Ascending aorta (tissue), 2 donors: ENCODE measurements at regions not wholly inside any gene's neighbourhood (a gene's known extent, or its start where the extent isn't known, plus 50 kb on each side); places are given as distances from the start of the nearest gene placed in this dataset.

Source experiments
- DNase-seq, 2 donors: peaks; one replicate each; pipeline ENCODE4 v3.0.0-alpha.2; 2019; ENCODE audit warnings: low spot score in 2 of 2
- H3K27ac ChIP-seq, 2 donors: fragments of 200-600 bp; sonication (generic); one replicate each; pipeline ENCODE4 v1.5.1; 2016 to 2017; ENCODE audit warnings: mild to moderate bottlenecking in 1 of 2
- H3K27me3 ChIP-seq: fragments of 200-600 bp; sonication (generic); one replicate; pipeline ENCODE4 v1.5.1; 2017
- H3K36me3 ChIP-seq, 2 donors: fragments of 200-600 bp; sonication (generic); one replicate each; pipeline ENCODE4 v1.5.1; 2016
- H3K4me1 ChIP-seq, 2 donors: fragments of 200-600 bp; sonication (generic); one replicate each; pipeline ENCODE4 v1.5.1; 2016 to 2017; ENCODE audit warnings: mild to moderate bottlenecking in 1 of 2
- H3K4me3 ChIP-seq, 2 donors: fragments of 200-600 bp; sonication (generic); one replicate each; pipeline ENCODE4 v1.5.1; 2016 to 2017; ENCODE audit warnings: mild to moderate bottlenecking in 1 of 2
- H3K9me3 ChIP-seq, 2 donors: fragments of 200-600 bp; sonication (generic); one replicate each; pipeline ENCODE4 v1.5.1; 2016
- CTCF ChIP-seq, 3 experiments: fragments of 200-600 bp in 2 of 3; fragments of 450-650 bp in 1 of 3; sonication (generic) in 2 of 3; IDR thresholded peaks; one replicate each; pipeline ENCODE4 v1.5.1; 2016 to 2019; ENCODE audit warnings: antibody characterized with exemption in 3 of 3, mild to moderate bottlenecking in 1 of 3, moderate library complexity in 1 of 3
- intact Hi-C: fragments of 100-400 bp; cut with DNase I; formaldehyde crosslinking; loops from one replicate; pipeline ENCODE4 v1.15.1; 2023

GRCh38 chr12:105748806-105749600 lies 389.8 kb downstream of the NUAK1 start:
- intact Hi-C loops: no loop called here

GRCh38 chr12:105750096-105750495 lies 388.7 kb downstream of the NUAK1 start:
- TF ChIP-seq CTCF (IDR thresholded peaks at IDR 0.05): no peak
- Histone ChIP-seq H3K9me3 (no peaks in the 10 kb centered on the region), H3K27ac (peak overlapping the region; percentile 77 to 84), H3K36me3 (no peaks in the 10 kb centered on the region), H3K4me1 (peaks cover 11 to 29% of the 10 kb centered on the region in 2 donors), H3K4me3 (no peak overlapping the region), H3K27me3 (no peaks in the 10 kb centered on the region)
- intact Hi-C loops: no loop called here
- no peak for DNase-seq

More at GRCh38 chr12:105748806-105749600, 389.8 kb downstream of the NUAK1 start:
- H3K36me3 ChIP-seq: no peaks in the 10 kb centered on the region
- H3K27ac ChIP-seq: peak overlapping the region; percentile 77 to 84
- no peaks in the 10 kb centered on the region for H3K27me3 ChIP-seq
- peaks cover 12 to 33% of the 10 kb centered on the region in 2 donors for H3K4me1 ChIP-seq
- no peak for TF ChIP-seq CTCF (IDR thresholded peaks at IDR 0.05)
- no peaks in the 10 kb centered on the region for H3K9me3 ChIP-seq
- DNase-seq: peak in 1 of 2 donors; percentile 89
- peak overlapping the region in 1 of 2 donors; percentile 4 for H3K4me3 ChIP-seq

GRCh38 chr12:105754313-105754712 lies 384.4 kb downstream of the NUAK1 start:
- TF ChIP-seq CTCF (IDR thresholded peaks at IDR 0.05): no peak
- Histone ChIP-seq H3K27me3 (no peaks in the 10 kb centered on the region), H3K4me1 (peaks cover 3 to 5% of the 10 kb centered on the region in 2 donors), H3K27ac (peak overlapping the region in 1 of 2 donors; percentile 14), H3K9me3 (no peaks in the 10 kb centered on the region), H3K36me3 (no peaks in the 10 kb centered on the region), H3K4me3 (no peak overlapping the region)
- DNase-seq: no peak
- intact Hi-C loops: no loop called here

GRCh38 chr12:105756961-105757360 lies 381.8 kb downstream of the NUAK1 start:
- no peak for DNase-seq
- Histone ChIP-seq H3K4me1 (no peaks in the 10 kb centered on the region), H3K36me3 (no peaks in the 10 kb centered on the region), H3K9me3 (no peaks in the 10 kb centered on the region), H3K4me3 (no peak overlapping the region), H3K27ac (no peak overlapping the region), H3K27me3 (no peaks in the 10 kb centered on the region)
- intact Hi-C loops: loop anchor here (5.0 kb wide), 1 partner anchor 40 kb away; no protein-coding TSS in a partner anchor
- TF ChIP-seq CTCF (IDR thresholded peaks at IDR 0.05): no peak

GRCh38 chr12:105759149-105759548 lies 379.6 kb downstream of the NUAK1 start:
- intact Hi-C loops: loop anchor here (5.0 kb wide), 1 partner anchor 42 kb away; no protein-coding TSS in a partner anchor
- Histone ChIP-seq H3K27ac (no peak overlapping the region), H3K36me3 (no peaks in the 10 kb centered on the region), H3K4me1 (no peaks in the 10 kb centered on the region), H3K9me3 (no peaks in the 10 kb centered on the region), H3K4me3 (no peak overlapping the region), H3K27me3 (no peaks in the 10 kb centered on the region)
- no peak for TF ChIP-seq CTCF (IDR thresholded peaks at IDR 0.05)
- no peak for DNase-seq
